K562 (cell line): ENCODE measurements at regions not wholly inside any gene's neighbourhood (a gene's known extent, or its start where the extent isn't known, plus 50 kb on each side); places are given as distances from the start of the nearest gene placed in this dataset.

Source experiments
- ARNT ChIP-seq, 2 experiments: fragments of 450-650 bp; IDR thresholded peaks; 2 replicates each; pipeline ENCODE4 v1.6.1; 2016; ENCODE audit warnings: mild to moderate bottlenecking in 1 of 2
- CTCF ChIP-seq, 3 experiments: IDR thresholded peaks in 2 of 3; conservative IDR thresholded peaks in 1 of 3; 2 replicates each; pipeline ENCODE4 v1.5.1; 2011 to 2012; ENCODE audit warnings: low read length in 3 of 3, mild to moderate bottlenecking in 3 of 3, control low read depth in 2 of 3, improper control_type of control experiment in 1 of 3, inconsistent platforms in 1 of 3, low read depth in 1 of 3, mixed read lengths in 1 of 3, moderate library complexity in 1 of 3; ENCODE audit not compliant: insufficient read depth in 2 of 3
- POLR2A ChIP-seq: fragments of 450-650 bp; conservative IDR thresholded peaks from 2 replicates; pipeline ENCODE4 v1.6.1; 2016
- POLR2AphosphoS5 ChIP-seq: IDR thresholded peaks from 2 replicates; pipeline ENCODE4 v1.6.1; 2011; ENCODE audit warnings: mild to moderate bottlenecking, low read depth, low read length, moderate library complexity; ENCODE audit not compliant: control insufficient read depth, insufficient read depth
- RFX1 ChIP-seq: fragments of 450-650 bp; IDR thresholded peaks from 2 replicates; pipeline ENCODE4 v1.6.1; 2016; ENCODE audit warnings: mild to moderate bottlenecking, moderate library complexity
- SMAD1 ChIP-seq: fragments of 150-350 bp; IDR thresholded peaks from 2 replicates; pipeline ENCODE4 v1.6.1; 2014; ENCODE audit warnings: low read length, low read depth; ENCODE audit not compliant: partially characterized antibody
- SP2 ChIP-seq: IDR thresholded peaks from 2 replicates; pipeline ENCODE4 v1.6.1; 2011; ENCODE audit warnings: mild to moderate bottlenecking, low read depth, low read length, moderate library complexity; ENCODE audit not compliant: poor library complexity, severe bottlenecking; ENCODE audit errors: extremely low read depth
- YY1 ChIP-seq, 3 experiments: IDR thresholded peaks; 2 replicates each; pipeline ENCODE4 v1.6.1; 2011; ENCODE audit warnings: low read length in 2 of 3, mild to moderate bottlenecking in 2 of 3, moderate library complexity in 2 of 3, borderline replicate concordance in 1 of 3, control low read depth in 1 of 3, low read depth in 1 of 3; ENCODE audit not compliant: insufficient read depth in 3 of 3, insufficient replicate concordance in 2 of 3, control insufficient read depth in 1 of 3, insufficient read length in 1 of 3; ENCODE audit errors: extremely low read depth in 1 of 3
- ZKSCAN3 ChIP-seq: fragments of 250-450 bp; sonication (Bioruptor Pico); IDR thresholded peaks from 2 replicates; pipeline ENCODE4 v1.4.0; 2020
- ZNF589 ChIP-seq: fragments of 200-800 bp; sonication (Bioruptor generic); IDR thresholded peaks from 2 replicates; pipeline ENCODE4 v1.6.1; 2016; ENCODE audit warnings: low read depth, missing genetic modification characterization, missing compliant biosample characterization
- TF ChIP-seq, protein P1 (sequence below): sonication (generic); formaldehyde crosslinking; IDR thresholded peaks from 2 replicates; pipeline ENCODE4 v1.8.1; 2022; ENCODE audit warnings: missing genetic modification reagents
- TF ChIP-seq, protein P2 (sequence below): fragments of 150-350 bp; IDR thresholded peaks from 2 replicates; pipeline ENCODE4 v1.6.1; 2014; ENCODE audit warnings: low read depth, mild to moderate bottlenecking, low read length, borderline replicate concordance
- TF ChIP-seq, protein P3 (sequence below): sonication (generic); formaldehyde crosslinking; IDR thresholded peaks from 2 replicates; pipeline ENCODE4 v1.8.0; 2023; ENCODE audit warnings: mild to moderate bottlenecking, missing genetic modification reagents

DNA sequence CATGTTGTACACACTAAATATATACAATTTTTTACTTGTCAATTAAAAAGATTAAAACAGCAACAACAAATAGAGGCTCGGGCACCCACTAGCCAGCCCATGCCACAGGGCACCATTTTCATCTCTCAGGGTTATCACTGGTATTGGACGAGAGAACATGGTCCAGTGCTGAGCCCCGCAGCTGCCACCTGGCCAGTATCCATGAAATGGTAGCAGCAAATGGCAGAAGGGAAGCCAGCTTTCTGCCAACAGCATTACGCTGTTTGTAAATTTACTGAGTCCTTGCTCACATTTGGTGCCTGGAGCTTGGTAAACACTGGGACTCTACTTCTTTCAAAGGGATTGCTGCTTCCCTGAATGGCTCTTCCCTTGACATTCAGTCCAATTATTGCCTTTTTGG lies 87.9 kb upstream of the WASF3 start:
- TF ChIP-seq, protein P1, sequence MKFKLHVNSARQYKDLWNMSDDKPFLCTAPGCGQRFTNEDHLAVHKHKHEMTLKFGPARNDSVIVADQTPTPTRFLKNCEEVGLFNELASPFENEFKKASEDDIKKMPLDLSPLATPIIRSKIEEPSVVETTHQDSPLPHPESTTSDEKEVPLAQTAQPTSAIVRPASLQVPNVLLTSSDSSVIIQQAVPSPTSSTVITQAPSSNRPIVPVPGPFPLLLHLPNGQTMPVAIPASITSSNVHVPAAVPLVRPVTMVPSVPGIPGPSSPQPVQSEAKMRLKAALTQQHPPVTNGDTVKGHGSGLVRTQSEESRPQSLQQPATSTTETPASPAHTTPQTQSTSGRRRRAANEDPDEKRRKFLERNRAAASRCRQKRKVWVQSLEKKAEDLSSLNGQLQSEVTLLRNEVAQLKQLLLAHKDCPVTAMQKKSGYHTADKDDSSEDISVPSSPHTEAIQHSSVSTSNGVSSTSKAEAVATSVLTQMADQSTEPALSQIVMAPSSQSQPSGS (CRISPR knock-in tag): no peak
- TF ChIP-seq SP2 (no peak), SMAD1 (no peak), POLR2A (no peak), ARNT (IDR thresholded peaks at IDR 0.05) (no peak), CTCF (IDR thresholded peaks at IDR 0.05 in 2 of 3, conservative IDR thresholded peaks at IDR 0.05 in 1 of 3; ENCODE audit: insufficient read depth in 2 of 3, low read depth in 1 of 3, low read length in 3 of 3) (no peak), ZNF589 (CRISPR knock-in tag) (no peak), POLR2AphosphoS5 (no peak), RFX1 (no peak), YY1 (IDR thresholded peaks at IDR 0.05; ENCODE audit: borderline replicate concordance in 1 of 3, control insufficient read depth in 1 of 3, extremely low read depth in 1 of 3, insufficient read depth in 3 of 3, insufficient read length in 1 of 3, insufficient replicate concordance in 2 of 3, low read depth in 1 of 3, low read length in 2 of 3) (no peak), ZKSCAN3 (no peak)
- TF ChIP-seq, protein P2, sequence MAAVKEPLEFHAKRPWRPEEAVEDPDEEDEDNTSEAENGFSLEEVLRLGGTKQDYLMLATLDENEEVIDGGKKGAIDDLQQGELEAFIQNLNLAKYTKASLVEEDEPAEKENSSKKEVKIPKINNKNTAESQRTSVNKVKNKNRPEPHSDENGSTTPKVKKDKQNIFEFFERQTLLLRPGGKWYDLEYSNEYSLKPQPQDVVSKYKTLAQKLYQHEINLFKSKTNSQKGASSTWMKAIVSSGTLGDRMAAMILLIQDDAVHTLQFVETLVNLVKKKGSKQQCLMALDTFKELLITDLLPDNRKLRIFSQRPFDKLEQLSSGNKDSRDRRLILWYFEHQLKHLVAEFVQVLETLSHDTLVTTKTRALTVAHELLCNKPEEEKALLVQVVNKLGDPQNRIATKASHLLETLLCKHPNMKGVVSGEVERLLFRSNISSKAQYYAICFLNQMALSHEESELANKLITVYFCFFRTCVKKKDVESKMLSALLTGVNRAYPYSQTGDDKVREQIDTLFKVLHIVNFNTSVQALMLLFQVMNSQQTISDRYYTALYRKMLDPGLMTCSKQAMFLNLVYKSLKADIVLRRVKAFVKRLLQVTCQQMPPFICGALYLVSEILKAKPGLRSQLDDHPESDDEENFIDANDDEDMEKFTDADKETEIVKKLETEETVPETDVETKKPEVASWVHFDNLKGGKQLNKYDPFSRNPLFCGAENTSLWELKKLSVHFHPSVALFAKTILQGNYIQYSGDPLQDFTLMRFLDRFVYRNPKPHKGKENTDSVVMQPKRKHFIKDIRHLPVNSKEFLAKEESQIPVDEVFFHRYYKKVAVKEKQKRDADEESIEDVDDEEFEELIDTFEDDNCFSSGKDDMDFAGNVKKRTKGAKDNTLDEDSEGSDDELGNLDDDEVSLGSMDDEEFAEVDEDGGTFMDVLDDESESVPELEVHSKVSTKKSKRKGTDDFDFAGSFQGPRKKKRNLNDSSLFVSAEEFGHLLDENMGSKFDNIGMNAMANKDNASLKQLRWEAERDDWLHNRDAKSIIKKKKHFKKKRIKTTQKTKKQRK: no peak
- TF ChIP-seq, protein P3, sequence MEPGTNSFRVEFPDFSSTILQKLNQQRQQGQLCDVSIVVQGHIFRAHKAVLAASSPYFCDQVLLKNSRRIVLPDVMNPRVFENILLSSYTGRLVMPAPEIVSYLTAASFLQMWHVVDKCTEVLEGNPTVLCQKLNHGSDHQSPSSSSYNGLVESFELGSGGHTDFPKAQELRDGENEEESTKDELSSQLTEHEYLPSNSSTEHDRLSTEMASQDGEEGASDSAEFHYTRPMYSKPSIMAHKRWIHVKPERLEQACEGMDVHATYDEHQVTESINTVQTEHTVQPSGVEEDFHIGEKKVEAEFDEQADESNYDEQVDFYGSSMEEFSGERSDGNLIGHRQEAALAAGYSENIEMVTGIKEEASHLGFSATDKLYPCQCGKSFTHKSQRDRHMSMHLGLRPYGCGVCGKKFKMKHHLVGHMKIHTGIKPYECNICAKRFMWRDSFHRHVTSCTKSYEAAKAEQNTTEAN: no peak
